GM12865 (cell line): ENCODE measurements at regions not wholly inside any gene's neighbourhood (a gene's known extent, or its start where the extent isn't known, plus 50 kb on each side); places are given as distances from the start of the nearest gene placed in this dataset.

Source experiments
- DNase-seq: peaks from one replicate; pipeline ENCODE4 v3.0.0; 2010; ENCODE audit warnings: low read depth
- H3K4me3 ChIP-seq: 2 replicates; pipeline ENCODE4 v1.5.1; 2011; ENCODE audit warnings: mild to moderate bottlenecking, low read depth, low read length, control low read depth
- TF ChIP-seq, protein P1 (sequence below): IDR thresholded peaks from 2 replicates; pipeline ENCODE4 v1.5.1; 2011; ENCODE audit warnings: low read length, control low read depth, low read depth, inconsistent platforms; ENCODE audit not compliant: insufficient read depth; ENCODE audit errors: missing control alignments

DNA sequence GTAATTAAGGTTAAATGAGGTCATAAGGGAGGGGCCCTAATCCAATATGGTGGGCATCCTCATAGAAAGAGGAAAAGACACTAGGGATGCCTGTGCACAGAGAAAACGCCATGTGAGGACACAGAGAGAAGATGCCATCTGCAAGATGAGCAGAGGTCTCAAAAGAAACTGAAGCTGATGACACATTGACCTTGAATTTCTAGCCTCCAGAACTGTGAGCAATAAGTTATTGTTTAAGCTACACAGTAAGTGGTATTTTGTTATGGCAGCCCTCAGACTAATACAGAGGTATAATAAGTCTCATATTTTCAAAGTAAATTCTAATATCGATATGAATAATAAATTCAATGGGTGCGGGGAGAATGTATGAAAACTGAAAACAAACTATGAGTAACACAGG, 169.9 kb downstream of the UGT8 start:
- DNase-seq = no peak
- TF ChIP-seq, protein P1, sequence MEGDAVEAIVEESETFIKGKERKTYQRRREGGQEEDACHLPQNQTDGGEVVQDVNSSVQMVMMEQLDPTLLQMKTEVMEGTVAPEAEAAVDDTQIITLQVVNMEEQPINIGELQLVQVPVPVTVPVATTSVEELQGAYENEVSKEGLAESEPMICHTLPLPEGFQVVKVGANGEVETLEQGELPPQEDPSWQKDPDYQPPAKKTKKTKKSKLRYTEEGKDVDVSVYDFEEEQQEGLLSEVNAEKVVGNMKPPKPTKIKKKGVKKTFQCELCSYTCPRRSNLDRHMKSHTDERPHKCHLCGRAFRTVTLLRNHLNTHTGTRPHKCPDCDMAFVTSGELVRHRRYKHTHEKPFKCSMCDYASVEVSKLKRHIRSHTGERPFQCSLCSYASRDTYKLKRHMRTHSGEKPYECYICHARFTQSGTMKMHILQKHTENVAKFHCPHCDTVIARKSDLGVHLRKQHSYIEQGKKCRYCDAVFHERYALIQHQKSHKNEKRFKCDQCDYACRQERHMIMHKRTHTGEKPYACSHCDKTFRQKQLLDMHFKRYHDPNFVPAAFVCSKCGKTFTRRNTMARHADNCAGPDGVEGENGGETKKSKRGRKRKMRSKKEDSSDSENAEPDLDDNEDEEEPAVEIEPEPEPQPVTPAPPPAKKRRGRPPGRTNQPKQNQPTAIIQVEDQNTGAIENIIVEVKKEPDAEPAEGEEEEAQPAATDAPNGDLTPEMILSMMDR = no peak

DNA sequence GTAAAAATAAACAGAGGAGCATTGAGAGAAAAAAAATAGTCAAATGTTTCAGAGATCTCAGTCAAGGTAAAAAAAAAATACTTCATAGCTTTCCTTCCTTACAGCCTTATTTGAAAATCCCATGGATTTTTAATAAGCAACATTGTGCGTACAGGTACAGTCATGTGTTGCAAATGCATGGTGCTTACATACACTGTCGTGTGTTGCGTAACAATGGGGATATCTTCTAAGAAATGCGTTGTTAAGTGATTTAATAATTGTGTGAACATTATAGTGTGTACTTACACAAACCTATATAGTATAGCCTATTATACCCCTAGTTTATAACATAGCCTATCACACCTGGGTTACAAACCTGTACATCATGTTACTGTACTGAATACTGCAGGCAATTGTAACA, 172.0 kb downstream of the UGT8 start:
- DNase-seq = no peak
- H3K4me3 ChIP-seq = no peak overlapping the region
- TF ChIP-seq, protein P1 = no peak

More for the DNA sequence above, 169.9 kb downstream of the UGT8 start:
- H3K4me3 ChIP-seq = no peak overlapping the region

DNA sequence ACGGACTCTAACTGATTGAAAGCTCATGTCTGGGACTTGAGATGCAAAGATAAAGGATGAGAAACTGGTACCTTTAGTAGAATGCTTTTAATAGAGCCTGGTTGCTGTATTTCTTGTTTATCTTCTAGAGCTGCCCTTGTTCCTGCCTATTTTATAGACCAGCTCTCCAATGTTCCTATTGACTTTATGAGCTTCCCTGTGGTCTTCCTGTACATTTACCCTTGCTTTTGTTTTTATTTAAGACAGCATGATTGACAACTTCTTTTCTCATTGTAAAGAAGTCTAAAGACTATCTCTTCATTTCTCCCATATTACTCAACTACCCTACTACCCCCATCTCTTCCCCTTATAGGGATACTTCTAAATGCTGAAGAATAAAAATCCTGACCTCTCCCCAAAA, 174.7 kb downstream of the UGT8 start:
- no peak for DNase-seq
- H3K4me3 ChIP-seq = no peak overlapping the region
- TF ChIP-seq, protein P1 = no peak
